Fibroblast of villous mesenchyme (primary cell): ENCODE measurements at regions not wholly inside any gene's neighbourhood (a gene's known extent, or its start where the extent isn't known, plus 50 kb on each side); places are given as distances from the start of the nearest gene placed in this dataset.

Source experiments
- DNase-seq: peaks from one replicate; pipeline ENCODE4 v3.0.0-alpha.2; 2010; ENCODE audit warnings: low read depth
- H3K4me3 ChIP-seq: 2 replicates; pipeline ENCODE4 v1.5.1; 2011; ENCODE audit warnings: low read depth, mild to moderate bottlenecking, low read length
- CTCF ChIP-seq: IDR thresholded peaks from 2 replicates; pipeline ENCODE4 v1.5.1; 2012; ENCODE audit warnings: low read depth, mild to moderate bottlenecking, low read length; ENCODE audit not compliant: insufficient read depth

- TF ChIP-seq CTCF = no peak
- DNase-seq = no peak
- no peak overlapping the region for H3K4me3 ChIP-seq
Measured at GRCh38 chr18:77894060-77894459, 644.4 kb downstream of the GALR1 start.

GRCh38 chr18:77895250-77895649 lies 645.6 kb downstream of the GALR1 start:
- no peak for TF ChIP-seq CTCF
- no peak for DNase-seq
- no peak overlapping the region for H3K4me3 ChIP-seq

GRCh38 chr18:77896586-77897252 lies 647.1 kb downstream of the GALR1 start:
- no peak overlapping the region for H3K4me3 ChIP-seq
- DNase-seq = no peak
- no peak for TF ChIP-seq CTCF

GRCh38 chr18:77897606-77898005 lies 648.0 kb downstream of the GALR1 start:
- no peak for TF ChIP-seq CTCF
- H3K4me3 ChIP-seq = no peak overlapping the region
- no peak for DNase-seq

- TF ChIP-seq CTCF = peak; percentile 57
- DNase-seq = peak; percentile 5
- H3K4me3 ChIP-seq = no peak overlapping the region
Measured at GRCh38 chr18:77899972-77900754, 650.5 kb downstream of the GALR1 start.

GRCh38 chr18:77905011-77905410 lies 655.4 kb downstream of the GALR1 start:
- no peak overlapping the region for H3K4me3 ChIP-seq

More at GRCh38 chr18:77905011-77905410, 655.4 kb downstream of the GALR1 start:
- TF ChIP-seq CTCF = no peak
- no peak for DNase-seq
